WTC11 (cell line): ENCODE measurements at regions not wholly inside any gene's neighbourhood (a gene's known extent, or its start where the extent isn't known, plus 50 kb on each side); places are given as distances from the start of the nearest gene placed in this dataset.

Source experiments
- ATAC-seq: fragments of 200-7000 bp; cut with Tn5 transposase; 2 replicates; pipeline ENCODE4 v1.10.0; 2021; ENCODE audit warnings: mild to moderate bottlenecking, moderate library complexity
- CTCF ChIA-PET: fragments of 300-600 bp; sonication (Branson Sonifier 250); formaldehyde crosslinking; loops from one replicate; lab custom pipeline; 2021; ENCODE audit warnings: antibody characterized with exemption; lab: Charles Lee
- POLR2A ChIA-PET: fragments of 350-600 bp; sonication (Branson Sonifier 250); formaldehyde crosslinking; loops from one replicate; lab custom pipeline; 2021; ENCODE audit warnings: antibody characterized with exemption; lab: Charles Lee
- DNase-seq: peaks from one replicate; pipeline ENCODE4 v3.0.0; 2021; ENCODE audit warnings: low spot score
- H3K27ac Mint-ChIP-seq: 2 replicates; pipeline ENCODE4 v1.8.0; 2021; ENCODE audit warnings: mixed read lengths
- H3K27me3 Mint-ChIP-seq: 2 replicates; pipeline ENCODE4 v1.8.0; 2021; ENCODE audit warnings: low read depth, mild to moderate bottlenecking, moderate library complexity, mixed read lengths
- H3K36me3 Mint-ChIP-seq: 2 replicates; pipeline ENCODE4 v1.8.0; 2021; ENCODE audit warnings: mixed read lengths
- H3K4me1 Mint-ChIP-seq: 2 replicates; pipeline ENCODE4 v1.8.0; 2022; ENCODE audit warnings: mixed read lengths
- H3K4me3 Mint-ChIP-seq: 2 replicates; pipeline ENCODE4 v1.8.0; 2021; ENCODE audit warnings: mild to moderate bottlenecking, moderate library complexity, mixed read lengths
- H3K9me3 Mint-ChIP-seq: 2 replicates; pipeline ENCODE4 v1.8.0; 2021; ENCODE audit warnings: mixed read lengths
- ATF1 ChIP-seq: sonication (generic); formaldehyde crosslinking; IDR thresholded peaks from 2 replicates; pipeline ENCODE4 v1.8.1; 2023; ENCODE audit warnings: mild to moderate bottlenecking, moderate library complexity, missing genetic modification reagents
- ESRRA ChIP-seq: sonication (generic); formaldehyde crosslinking; IDR thresholded peaks from 2 replicates; pipeline ENCODE4 v1.8.1; 2022; ENCODE audit warnings: mild to moderate bottlenecking, missing genetic modification reagents, borderline replicate concordance
- GRHL2 ChIP-seq: fragments of 250-450 bp; sonication (Bioruptor Pico); IDR thresholded peaks from 2 replicates; pipeline ENCODE4 v1.8.0; 2022; ENCODE audit warnings: mild to moderate bottlenecking, moderate library complexity; ENCODE audit not compliant: insufficient replicate concordance, severe bottlenecking
- JUN ChIP-seq: sonication (generic); formaldehyde crosslinking; IDR thresholded peaks from 2 replicates; pipeline ENCODE4 v1.8.0; 2023; ENCODE audit warnings: mild to moderate bottlenecking, missing genetic modification reagents
- SMAD4 ChIP-seq: sonication (generic); formaldehyde crosslinking; IDR thresholded peaks from 2 replicates; pipeline ENCODE4 v1.8.0; 2022; ENCODE audit warnings: mild to moderate bottlenecking, missing genetic modification reagents
- TEAD4 ChIP-seq: sonication (generic); formaldehyde crosslinking; IDR thresholded peaks from 2 replicates; pipeline ENCODE4 v1.8.0; 2022; ENCODE audit warnings: mild to moderate bottlenecking, missing genetic modification reagents
- TP53 ChIP-seq: sonication (generic); formaldehyde crosslinking; IDR thresholded peaks from 2 replicates; pipeline ENCODE4 v1.8.1; 2023; ENCODE audit warnings: mild to moderate bottlenecking, missing genetic modification reagents
- ZNF138 ChIP-seq: sonication (generic); formaldehyde crosslinking; conservative IDR thresholded peaks from 2 replicates; pipeline ENCODE4 v1.8.1; 2022; ENCODE audit warnings: mild to moderate bottlenecking, moderate library complexity, missing genetic modification reagents
- ZNF263 ChIP-seq: sonication (generic); formaldehyde crosslinking; IDR thresholded peaks from 2 replicates; pipeline ENCODE4 v1.8.1; 2022; ENCODE audit warnings: low read depth, mild to moderate bottlenecking, moderate library complexity, missing genetic modification reagents
- TF ChIP-seq, protein P1 (sequence below): sonication (generic); formaldehyde crosslinking; IDR thresholded peaks from 2 replicates; pipeline ENCODE4 v1.8.0; 2023; ENCODE audit warnings: missing genetic modification reagents
- TF ChIP-seq, protein P2 (sequence below): sonication (generic); formaldehyde crosslinking; IDR thresholded peaks from 2 replicates; pipeline ENCODE4 v1.8.0; 2023; ENCODE audit warnings: mild to moderate bottlenecking, missing genetic modification reagents
- TF ChIP-seq, protein P3 (sequence below): sonication (generic); formaldehyde crosslinking; IDR thresholded peaks from 2 replicates; pipeline ENCODE4 v1.8.0; 2022; ENCODE audit warnings: mild to moderate bottlenecking, missing genetic modification reagents
- TF ChIP-seq, protein P4 (sequence below): fragments of 250-450 bp; sonication (Bioruptor Pico); IDR thresholded peaks from 2 replicates; pipeline ENCODE4 v1.9.0; 2021; ENCODE audit warnings: mild to moderate bottlenecking, borderline replicate concordance
- TF ChIP-seq, protein P5 (sequence below): sonication (generic); formaldehyde crosslinking; IDR thresholded peaks from 2 replicates; pipeline ENCODE4 v1.8.1; 2022; ENCODE audit warnings: low read depth, missing genetic modification reagents, borderline replicate concordance
- TF ChIP-seq, protein P6 (sequence below): fragments of 250-450 bp; sonication (Bioruptor Pico); IDR thresholded peaks from 2 replicates; pipeline ENCODE4 v2.1.2; 2022; ENCODE audit warnings: mild to moderate bottlenecking, moderate library complexity
- TF ChIP-seq, protein P7 (sequence below): fragments of 250-450 bp; sonication (Bioruptor Pico); IDR thresholded peaks from 2 replicates; pipeline ENCODE4 v1.8.0; 2021; ENCODE audit warnings: mild to moderate bottlenecking
- TF ChIP-seq, protein P8 (sequence below): sonication (generic); formaldehyde crosslinking; IDR thresholded peaks from 2 replicates; pipeline ENCODE4 v1.8.0; 2022; ENCODE audit warnings: mild to moderate bottlenecking, missing genetic modification reagents
- TF ChIP-seq, protein P9 (sequence below): sonication (generic); formaldehyde crosslinking; IDR thresholded peaks from 2 replicates; pipeline ENCODE4 v1.8.1; 2023; ENCODE audit warnings: mild to moderate bottlenecking, missing genetic modification reagents

DNA sequence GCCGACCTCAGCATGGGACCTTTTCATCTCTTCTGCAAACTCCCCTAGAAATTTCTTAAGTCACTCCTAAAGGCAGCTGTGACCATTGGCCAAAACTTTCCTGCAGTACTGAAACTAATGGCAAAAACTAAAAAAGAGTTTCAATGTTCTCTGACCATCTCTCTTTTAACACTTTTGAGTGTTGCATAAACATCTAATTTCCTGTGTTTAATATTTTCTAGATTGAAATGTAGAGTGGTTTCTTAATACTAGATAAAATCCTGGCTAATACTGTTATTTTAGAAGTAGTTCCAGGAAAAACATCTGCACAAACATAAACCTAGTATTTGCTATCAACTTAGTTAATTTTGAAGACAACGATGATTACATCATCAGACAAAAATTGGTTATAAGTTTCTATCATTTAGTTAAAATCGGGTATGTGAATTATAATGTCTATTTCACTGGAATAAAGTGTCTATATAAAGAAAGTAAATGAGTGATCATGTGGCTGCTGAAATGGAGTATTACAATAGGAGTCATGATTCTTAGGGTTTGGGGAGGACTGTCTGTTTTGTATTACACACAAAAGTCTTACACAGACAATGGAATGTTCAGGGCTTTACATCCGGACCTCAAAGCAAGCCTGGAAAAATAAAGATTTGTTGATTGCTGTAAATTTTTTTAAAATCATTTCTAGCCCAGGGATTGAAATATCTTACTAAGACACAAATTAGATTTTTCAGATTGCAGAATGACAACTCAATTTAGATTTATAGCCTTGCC lies 1323.4 kb downstream of the C4orf33 start:
- ChIA-PET POLR2A (no interaction called here), CTCF (no interaction called here)
- Mint-ChIP-seq H3K27ac (no peak overlapping the region), H3K36me3 (no peaks in the 10 kb centered on the region), H3K9me3 (no peaks in the 10 kb centered on the region), H3K4me1 (no peaks in the 10 kb centered on the region), H3K4me3 (no peak overlapping the region), H3K27me3 (no peaks in the 10 kb centered on the region)
- ATAC-seq (no peak), DNase-seq (no peak)
- TF ChIP-seq JUN (CRISPR knock-in tag) (no peak), ATF1 (CRISPR knock-in tag) (no peak), GRHL2 (no peak), ZNF138 (CRISPR knock-in tag) (no peak), TP53 (CRISPR knock-in tag) (no peak), ZNF263 (CRISPR knock-in tag) (no peak), TEAD4 (no peak), SMAD4 (CRISPR knock-in tag) (no peak), ESRRA (CRISPR knock-in tag) (no peak)
- TF ChIP-seq, protein P1, sequence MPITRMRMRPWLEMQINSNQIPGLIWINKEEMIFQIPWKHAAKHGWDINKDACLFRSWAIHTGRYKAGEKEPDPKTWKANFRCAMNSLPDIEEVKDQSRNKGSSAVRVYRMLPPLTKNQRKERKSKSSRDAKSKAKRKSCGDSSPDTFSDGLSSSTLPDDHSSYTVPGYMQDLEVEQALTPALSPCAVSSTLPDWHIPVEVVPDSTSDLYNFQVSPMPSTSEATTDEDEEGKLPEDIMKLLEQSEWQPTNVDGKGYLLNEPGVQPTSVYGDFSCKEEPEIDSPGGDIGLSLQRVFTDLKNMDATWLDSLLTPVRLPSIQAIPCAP (CRISPR knock-in tag) = no peak
- TF ChIP-seq, protein P2, sequence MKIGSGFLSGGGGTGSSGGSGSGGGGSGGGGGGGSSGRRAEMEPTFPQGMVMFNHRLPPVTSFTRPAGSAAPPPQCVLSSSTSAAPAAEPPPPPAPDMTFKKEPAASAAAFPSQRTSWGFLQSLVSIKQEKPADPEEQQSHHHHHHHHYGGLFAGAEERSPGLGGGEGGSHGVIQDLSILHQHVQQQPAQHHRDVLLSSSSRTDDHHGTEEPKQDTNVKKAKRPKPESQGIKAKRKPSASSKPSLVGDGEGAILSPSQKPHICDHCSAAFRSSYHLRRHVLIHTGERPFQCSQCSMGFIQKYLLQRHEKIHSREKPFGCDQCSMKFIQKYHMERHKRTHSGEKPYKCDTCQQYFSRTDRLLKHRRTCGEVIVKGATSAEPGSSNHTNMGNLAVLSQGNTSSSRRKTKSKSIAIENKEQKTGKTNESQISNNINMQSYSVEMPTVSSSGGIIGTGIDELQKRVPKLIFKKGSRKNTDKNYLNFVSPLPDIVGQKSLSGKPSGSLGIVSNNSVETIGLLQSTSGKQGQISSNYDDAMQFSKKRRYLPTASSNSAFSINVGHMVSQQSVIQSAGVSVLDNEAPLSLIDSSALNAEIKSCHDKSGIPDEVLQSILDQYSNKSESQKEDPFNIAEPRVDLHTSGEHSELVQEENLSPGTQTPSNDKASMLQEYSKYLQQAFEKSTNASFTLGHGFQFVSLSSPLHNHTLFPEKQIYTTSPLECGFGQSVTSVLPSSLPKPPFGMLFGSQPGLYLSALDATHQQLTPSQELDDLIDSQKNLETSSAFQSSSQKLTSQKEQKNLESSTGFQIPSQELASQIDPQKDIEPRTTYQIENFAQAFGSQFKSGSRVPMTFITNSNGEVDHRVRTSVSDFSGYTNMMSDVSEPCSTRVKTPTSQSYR (CRISPR knock-in tag) = no peak
- TF ChIP-seq, protein P3, sequence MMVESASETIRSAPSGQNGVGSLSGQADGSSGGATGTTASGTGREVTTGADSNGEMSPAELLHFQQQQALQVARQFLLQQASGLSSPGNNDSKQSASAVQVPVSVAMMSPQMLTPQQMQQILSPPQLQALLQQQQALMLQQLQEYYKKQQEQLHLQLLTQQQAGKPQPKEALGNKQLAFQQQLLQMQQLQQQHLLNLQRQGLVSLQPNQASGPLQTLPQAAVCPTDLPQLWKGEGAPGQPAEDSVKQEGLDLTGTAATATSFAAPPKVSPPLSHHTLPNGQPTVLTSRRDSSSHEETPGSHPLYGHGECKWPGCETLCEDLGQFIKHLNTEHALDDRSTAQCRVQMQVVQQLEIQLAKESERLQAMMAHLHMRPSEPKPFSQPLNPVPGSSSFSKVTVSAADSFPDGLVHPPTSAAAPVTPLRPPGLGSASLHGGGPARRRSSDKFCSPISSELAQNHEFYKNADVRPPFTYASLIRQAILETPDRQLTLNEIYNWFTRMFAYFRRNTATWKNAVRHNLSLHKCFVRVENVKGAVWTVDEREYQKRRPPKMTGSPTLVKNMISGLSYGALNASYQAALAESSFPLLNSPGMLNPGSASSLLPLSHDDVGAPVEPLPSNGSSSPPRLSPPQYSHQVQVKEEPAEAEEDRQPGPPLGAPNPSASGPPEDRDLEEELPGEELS (CRISPR knock-in tag) = no peak
- TF ChIP-seq, protein P4, sequence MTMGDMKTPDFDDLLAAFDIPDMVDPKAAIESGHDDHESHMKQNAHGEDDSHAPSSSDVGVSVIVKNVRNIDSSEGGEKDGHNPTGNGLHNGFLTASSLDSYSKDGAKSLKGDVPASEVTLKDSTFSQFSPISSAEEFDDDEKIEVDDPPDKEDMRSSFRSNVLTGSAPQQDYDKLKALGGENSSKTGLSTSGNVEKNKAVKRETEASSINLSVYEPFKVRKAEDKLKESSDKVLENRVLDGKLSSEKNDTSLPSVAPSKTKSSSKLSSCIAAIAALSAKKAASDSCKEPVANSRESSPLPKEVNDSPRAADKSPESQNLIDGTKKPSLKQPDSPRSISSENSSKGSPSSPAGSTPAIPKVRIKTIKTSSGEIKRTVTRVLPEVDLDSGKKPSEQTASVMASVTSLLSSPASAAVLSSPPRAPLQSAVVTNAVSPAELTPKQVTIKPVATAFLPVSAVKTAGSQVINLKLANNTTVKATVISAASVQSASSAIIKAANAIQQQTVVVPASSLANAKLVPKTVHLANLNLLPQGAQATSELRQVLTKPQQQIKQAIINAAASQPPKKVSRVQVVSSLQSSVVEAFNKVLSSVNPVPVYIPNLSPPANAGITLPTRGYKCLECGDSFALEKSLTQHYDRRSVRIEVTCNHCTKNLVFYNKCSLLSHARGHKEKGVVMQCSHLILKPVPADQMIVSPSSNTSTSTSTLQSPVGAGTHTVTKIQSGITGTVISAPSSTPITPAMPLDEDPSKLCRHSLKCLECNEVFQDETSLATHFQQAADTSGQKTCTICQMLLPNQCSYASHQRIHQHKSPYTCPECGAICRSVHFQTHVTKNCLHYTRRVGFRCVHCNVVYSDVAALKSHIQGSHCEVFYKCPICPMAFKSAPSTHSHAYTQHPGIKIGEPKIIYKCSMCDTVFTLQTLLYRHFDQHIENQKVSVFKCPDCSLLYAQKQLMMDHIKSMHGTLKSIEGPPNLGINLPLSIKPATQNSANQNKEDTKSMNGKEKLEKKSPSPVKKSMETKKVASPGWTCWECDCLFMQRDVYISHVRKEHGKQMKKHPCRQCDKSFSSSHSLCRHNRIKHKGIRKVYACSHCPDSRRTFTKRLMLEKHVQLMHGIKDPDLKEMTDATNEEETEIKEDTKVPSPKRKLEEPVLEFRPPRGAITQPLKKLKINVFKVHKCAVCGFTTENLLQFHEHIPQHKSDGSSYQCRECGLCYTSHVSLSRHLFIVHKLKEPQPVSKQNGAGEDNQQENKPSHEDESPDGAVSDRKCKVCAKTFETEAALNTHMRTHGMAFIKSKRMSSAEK (CRISPR knock-in tag) = no peak
- TF ChIP-seq, protein P5, sequence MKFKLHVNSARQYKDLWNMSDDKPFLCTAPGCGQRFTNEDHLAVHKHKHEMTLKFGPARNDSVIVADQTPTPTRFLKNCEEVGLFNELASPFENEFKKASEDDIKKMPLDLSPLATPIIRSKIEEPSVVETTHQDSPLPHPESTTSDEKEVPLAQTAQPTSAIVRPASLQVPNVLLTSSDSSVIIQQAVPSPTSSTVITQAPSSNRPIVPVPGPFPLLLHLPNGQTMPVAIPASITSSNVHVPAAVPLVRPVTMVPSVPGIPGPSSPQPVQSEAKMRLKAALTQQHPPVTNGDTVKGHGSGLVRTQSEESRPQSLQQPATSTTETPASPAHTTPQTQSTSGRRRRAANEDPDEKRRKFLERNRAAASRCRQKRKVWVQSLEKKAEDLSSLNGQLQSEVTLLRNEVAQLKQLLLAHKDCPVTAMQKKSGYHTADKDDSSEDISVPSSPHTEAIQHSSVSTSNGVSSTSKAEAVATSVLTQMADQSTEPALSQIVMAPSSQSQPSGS (CRISPR knock-in tag) = no peak
- TF ChIP-seq, protein P6, sequence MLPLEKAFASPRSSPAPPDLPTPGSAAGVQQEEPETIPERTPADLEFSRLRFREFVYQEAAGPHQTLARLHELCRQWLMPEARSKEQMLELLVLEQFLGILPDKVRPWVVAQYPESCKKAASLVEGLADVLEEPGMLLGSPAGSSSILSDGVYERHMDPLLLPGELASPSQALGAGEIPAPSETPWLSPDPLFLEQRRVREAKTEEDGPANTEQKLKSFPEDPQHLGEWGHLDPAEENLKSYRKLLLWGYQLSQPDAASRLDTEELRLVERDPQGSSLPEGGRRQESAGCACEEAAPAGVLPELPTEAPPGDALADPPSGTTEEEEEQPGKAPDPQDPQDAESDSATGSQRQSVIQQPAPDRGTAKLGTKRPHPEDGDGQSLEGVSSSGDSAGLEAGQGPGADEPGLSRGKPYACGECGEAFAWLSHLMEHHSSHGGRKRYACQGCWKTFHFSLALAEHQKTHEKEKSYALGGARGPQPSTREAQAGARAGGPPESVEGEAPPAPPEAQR (CRISPR knock-in tag) = no peak
- TF ChIP-seq, protein P7, sequence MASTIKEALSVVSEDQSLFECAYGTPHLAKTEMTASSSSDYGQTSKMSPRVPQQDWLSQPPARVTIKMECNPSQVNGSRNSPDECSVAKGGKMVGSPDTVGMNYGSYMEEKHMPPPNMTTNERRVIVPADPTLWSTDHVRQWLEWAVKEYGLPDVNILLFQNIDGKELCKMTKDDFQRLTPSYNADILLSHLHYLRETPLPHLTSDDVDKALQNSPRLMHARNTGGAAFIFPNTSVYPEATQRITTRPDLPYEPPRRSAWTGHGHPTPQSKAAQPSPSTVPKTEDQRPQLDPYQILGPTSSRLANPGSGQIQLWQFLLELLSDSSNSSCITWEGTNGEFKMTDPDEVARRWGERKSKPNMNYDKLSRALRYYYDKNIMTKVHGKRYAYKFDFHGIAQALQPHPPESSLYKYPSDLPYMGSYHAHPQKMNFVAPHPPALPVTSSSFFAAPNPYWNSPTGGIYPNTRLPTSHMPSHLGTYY = no peak
- TF ChIP-seq, protein P8, sequence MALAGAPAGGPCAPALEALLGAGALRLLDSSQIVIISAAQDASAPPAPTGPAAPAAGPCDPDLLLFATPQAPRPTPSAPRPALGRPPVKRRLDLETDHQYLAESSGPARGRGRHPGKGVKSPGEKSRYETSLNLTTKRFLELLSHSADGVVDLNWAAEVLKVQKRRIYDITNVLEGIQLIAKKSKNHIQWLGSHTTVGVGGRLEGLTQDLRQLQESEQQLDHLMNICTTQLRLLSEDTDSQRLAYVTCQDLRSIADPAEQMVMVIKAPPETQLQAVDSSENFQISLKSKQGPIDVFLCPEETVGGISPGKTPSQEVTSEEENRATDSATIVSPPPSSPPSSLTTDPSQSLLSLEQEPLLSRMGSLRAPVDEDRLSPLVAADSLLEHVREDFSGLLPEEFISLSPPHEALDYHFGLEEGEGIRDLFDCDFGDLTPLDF (CRISPR knock-in tag) = no peak
- TF ChIP-seq, protein P9, sequence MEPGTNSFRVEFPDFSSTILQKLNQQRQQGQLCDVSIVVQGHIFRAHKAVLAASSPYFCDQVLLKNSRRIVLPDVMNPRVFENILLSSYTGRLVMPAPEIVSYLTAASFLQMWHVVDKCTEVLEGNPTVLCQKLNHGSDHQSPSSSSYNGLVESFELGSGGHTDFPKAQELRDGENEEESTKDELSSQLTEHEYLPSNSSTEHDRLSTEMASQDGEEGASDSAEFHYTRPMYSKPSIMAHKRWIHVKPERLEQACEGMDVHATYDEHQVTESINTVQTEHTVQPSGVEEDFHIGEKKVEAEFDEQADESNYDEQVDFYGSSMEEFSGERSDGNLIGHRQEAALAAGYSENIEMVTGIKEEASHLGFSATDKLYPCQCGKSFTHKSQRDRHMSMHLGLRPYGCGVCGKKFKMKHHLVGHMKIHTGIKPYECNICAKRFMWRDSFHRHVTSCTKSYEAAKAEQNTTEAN = no peak
